ENCODE measurements at regions not wholly inside any gene's neighbourhood (a gene's known extent, or its start where the extent isn't known, plus 50 kb on each side); places are given as distances from the start of the nearest gene placed in this dataset.

- no peak for DNase-seq (ENCODE audit: low read depth)
Measured at GRCh38 chr1:14498839-14499238, 99.6 kb upstream of the KAZN start.

GRCh38 chr1:14499312-14500040 is 99.0 kb upstream of the KAZN start:
- no peak for DNase-seq (ENCODE audit: low read depth)

GRCh38 chr1:14500041-14500440 is 98.4 kb upstream of the KAZN start:
- DNase-seq (ENCODE audit: low read depth), result no peak

GRCh38 chr1:14500912-14501311 is 97.6 kb upstream of the KAZN start:
- no peak for DNase-seq (ENCODE audit: low read depth)

GRCh38 chr1:14504517-14504916 is 94.0 kb upstream of the KAZN start:
- DNase-seq (ENCODE audit: low read depth), result no peak

GRCh38 chr1:14506471-14507255 is 91.8 kb upstream of the KAZN start:
- no peak for DNase-seq (ENCODE audit: low read depth)

- DNase-seq (ENCODE audit: low read depth), result no peak
Measured at GRCh38 chr1:14507262-14507661, 91.2 kb upstream of the KAZN start.

- no peak for DNase-seq (ENCODE audit: low read depth)
Measured at GRCh38 chr1:14508613-14509012, 89.9 kb upstream of the KAZN start.

- DNase-seq (ENCODE audit: low read depth), result no peak
Measured at GRCh38 chr1:14511166-14511680, 87.3 kb upstream of the KAZN start.

- no peak for DNase-seq (ENCODE audit: low read depth)
Measured at GRCh38 chr1:14511796-14512585, 86.5 kb upstream of the KAZN start.

GRCh38 chr1:14513111-14513510 is 85.4 kb upstream of the KAZN start:
- DNase-seq (ENCODE audit: low read depth), result no peak

- no peak for DNase-seq (ENCODE audit: low read depth)
Measured at GRCh38 chr1:14514739-14515138, 83.7 kb upstream of the KAZN start.

GRCh38 chr1:14516974-14517840 is 81.3 kb upstream of the KAZN start:
- no peak for DNase-seq (ENCODE audit: low read depth)

- DNase-seq (ENCODE audit: low read depth), result no peak
Measured at GRCh38 chr1:14517841-14518180, 80.7 kb upstream of the KAZN start.

- DNase-seq (ENCODE audit: low read depth), result no peak
Measured at GRCh38 chr1:14519976-14520375, 78.5 kb upstream of the KAZN start.

GRCh38 chr1:14520514-14521163 is 77.8 kb upstream of the KAZN start:
- DNase-seq (ENCODE audit: low read depth), result no peak

GRCh38 chr1:14521622-14522021 is 76.9 kb upstream of the KAZN start:
- DNase-seq (ENCODE audit: low read depth), result no peak

- DNase-seq (ENCODE audit: low read depth), result no peak
Measured at GRCh38 chr1:14522077-14522925, 76.2 kb upstream of the KAZN start.

GRCh38 chr1:14522926-14523241 is 75.6 kb upstream of the KAZN start:
- no peak for DNase-seq (ENCODE audit: low read depth)
